ENCODE measurements at regions not wholly inside any gene's neighbourhood (a gene's known extent, or its start where the extent isn't known, plus 50 kb on each side); places are given as distances from the start of the nearest gene placed in this dataset.

DNA sequence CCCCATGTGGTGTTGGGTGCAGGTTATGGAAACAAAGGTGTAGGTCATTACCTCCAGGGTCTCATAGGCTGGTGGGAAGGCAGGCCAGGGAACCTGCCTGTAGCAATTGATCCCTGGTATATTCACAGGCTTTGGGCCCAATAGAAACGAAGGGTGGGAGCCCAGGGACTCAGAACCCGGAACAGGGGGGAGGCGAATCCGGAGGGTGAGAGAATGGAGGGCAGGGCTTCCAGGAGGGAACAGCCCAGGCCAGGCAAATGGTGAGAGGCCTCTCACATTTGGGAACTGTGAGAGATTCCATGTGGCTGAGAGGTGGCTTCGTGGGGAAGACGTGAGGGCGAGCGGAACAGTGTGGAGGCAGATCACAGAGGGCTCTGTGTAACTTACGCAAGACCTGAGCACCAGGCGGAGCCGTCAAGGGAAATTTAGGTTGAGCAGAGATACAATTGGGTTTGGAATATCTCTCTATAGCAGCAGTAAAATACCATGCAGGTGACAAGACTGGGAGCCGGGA lies 267.1 kb downstream of the ERMARD start:
- H3K4me3 ChIP-seq (ENCODE audit: low read depth, low read length) = no peak overlapping the region
- no peak for TF ChIP-seq CTCF (conservative IDR thresholded peaks at IDR 0.05; ENCODE audit: low read depth, low read length)
- DNase-seq (ENCODE audit: low read depth) = no peak

GRCh38 chr6:170017603-170018320 lies 266.3 kb downstream of the ERMARD start:
- H3K4me3 ChIP-seq (ENCODE audit: low read depth, low read length) = no peak overlapping the region
- no peak for DNase-seq (ENCODE audit: low read depth)
- no peak for TF ChIP-seq CTCF (conservative IDR thresholded peaks at IDR 0.05; ENCODE audit: low read depth, low read length)

DNA sequence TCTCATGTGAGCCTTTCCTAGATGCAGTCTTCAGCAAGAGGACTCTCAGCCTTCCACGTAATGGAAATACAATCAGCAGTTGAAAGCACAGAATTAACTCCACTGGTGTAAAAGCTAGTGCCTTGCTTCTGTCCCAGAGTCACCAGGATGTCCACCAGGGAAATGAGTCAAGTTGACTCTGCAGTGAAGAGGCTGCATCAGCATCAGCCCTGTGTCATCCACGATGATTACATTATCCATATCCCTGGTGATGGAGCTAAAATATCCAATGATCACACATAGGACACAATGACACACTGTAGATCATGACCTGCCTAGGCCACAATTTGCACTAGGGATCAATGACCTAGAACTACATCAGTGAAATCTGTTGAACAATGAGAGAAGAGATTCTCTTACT lies 262.4 kb downstream of the ERMARD start:
- H3K4me3 ChIP-seq (ENCODE audit: low read depth, low read length) = no peak overlapping the region
- no peak for TF ChIP-seq CTCF (conservative IDR thresholded peaks at IDR 0.05; ENCODE audit: low read depth, low read length)
- no peak for DNase-seq (ENCODE audit: low read depth)

GRCh38 chr6:170012037-170012330 lies 260.6 kb downstream of the ERMARD start:
- TF ChIP-seq CTCF (conservative IDR thresholded peaks at IDR 0.05; ENCODE audit: low read depth, low read length) = no peak
- no peak overlapping the region for H3K4me3 ChIP-seq (ENCODE audit: low read depth, low read length)
- no peak for DNase-seq (ENCODE audit: low read depth)

DNA sequence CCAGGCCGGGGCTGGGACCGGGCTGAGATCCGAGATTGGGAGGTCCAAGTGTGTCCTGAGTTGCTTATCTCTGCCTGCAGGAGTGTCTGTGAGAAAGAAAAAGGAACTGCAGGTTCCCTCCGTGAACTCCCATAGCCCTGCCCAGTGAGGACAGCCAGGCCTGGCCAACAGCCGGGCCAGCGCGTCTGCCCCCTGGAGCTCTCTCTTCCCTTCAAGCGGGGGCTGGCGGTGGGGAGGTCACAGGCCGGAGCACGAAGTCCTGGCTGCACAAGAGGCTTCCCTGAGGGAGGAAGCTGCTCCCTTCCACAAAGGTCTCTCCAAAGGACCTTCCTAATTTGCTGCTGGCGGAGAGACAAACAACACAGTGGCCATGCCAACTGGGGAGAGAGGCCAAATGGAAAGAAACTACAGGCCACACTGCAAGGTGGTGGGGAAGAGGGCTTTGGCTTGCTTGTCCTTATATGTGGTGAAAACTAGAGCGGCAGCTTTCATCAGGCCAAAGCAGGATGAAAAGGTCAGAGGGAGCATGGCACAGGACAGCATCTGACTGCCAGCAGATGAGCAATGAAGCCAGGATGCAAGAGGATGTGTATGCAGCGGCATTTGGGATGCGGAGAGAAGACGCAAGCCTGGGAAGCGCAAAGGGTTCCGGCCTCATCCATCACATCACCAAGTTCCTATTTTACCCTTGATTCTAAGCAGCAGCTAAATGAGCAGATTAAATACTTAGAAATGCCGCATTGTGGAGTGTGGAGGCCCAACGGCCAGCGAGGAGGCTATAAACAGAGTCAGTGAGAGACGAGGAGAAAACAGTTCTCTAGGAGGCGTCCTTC lies 260.0 kb downstream of the ERMARD start:
- TF ChIP-seq CTCF (conservative IDR thresholded peaks at IDR 0.05; ENCODE audit: low read depth, low read length) = no peak
- DNase-seq (ENCODE audit: low read depth) = no peak
- no peak overlapping the region for H3K4me3 ChIP-seq (ENCODE audit: low read depth, low read length)

DNA sequence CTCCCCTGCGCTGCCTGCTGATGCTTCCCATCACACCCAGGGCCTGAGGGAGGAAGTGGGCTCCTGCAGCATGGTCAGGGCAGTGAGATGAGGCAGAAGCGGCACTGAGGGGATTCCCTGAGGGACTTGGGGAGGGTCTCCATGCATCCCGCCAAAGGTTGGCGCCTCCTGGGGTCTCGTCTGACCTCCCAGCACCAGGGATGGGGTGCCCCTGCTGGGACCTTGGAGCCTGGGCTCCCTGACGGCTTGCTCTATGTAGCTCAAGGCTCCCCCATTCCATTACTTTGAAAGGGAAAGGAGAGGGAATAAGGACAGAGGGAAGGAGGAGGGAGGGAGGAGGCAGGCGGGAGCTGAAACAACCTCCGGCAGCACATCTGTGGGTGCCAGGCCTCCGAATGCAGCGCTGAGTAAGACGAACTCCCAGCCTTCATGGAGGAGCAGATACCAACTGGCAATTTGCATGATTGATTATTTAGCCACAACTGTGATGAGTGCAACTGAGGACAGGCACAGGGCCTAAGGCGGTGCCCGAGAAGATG lies 259.3 kb downstream of the ERMARD start:
- no peak for TF ChIP-seq CTCF (conservative IDR thresholded peaks at IDR 0.05; ENCODE audit: low read depth, low read length)
- DNase-seq (ENCODE audit: low read depth) = no peak
- H3K4me3 ChIP-seq (ENCODE audit: low read depth, low read length) = no peak overlapping the region
